ENCODE measurements at regions not wholly inside any gene's neighbourhood (a gene's known extent, or its start where the extent isn't known, plus 50 kb on each side); places are given as distances from the start of the nearest gene placed in this dataset.

DNA sequence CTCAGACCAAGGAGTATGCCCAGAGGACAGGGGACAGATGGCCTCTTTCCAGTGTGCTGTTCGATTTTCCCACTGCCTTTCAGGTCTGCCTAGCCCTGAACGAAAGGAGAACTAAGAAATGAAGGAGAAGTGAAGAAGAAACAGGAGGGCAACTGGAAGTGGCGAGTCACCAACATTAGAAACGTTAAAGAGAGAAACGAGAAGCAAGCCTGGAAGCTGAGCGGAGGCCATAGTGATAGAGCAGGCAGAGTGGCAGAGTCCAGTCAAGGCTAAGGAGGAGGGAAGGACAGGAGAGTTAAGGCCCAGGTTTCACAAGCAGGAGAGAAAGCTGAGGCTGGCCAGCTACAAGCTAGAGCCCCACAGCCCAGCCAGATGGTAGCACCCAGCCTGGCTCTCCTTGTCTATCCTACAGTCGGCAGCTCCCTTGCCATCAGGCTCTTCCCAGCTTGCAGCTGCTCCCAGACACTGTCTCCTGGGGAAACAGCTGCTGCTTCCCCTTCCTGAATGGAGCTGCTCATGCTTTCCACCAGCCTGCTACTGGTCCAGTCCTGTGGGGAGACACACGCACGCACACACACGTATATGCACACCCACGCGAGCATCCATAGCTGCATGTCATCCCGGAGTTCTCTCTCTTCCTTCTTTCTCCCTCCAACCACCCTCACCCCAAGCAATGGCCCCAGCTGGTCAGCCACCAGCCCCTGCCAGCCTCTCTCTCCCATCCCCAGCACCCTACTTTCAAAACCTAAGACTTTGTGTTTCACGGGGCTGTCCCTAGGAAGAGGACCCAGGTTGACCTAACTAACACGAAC is 139.7 kb upstream of the CCND2 start:
- no peak for DNase-seq

DNA sequence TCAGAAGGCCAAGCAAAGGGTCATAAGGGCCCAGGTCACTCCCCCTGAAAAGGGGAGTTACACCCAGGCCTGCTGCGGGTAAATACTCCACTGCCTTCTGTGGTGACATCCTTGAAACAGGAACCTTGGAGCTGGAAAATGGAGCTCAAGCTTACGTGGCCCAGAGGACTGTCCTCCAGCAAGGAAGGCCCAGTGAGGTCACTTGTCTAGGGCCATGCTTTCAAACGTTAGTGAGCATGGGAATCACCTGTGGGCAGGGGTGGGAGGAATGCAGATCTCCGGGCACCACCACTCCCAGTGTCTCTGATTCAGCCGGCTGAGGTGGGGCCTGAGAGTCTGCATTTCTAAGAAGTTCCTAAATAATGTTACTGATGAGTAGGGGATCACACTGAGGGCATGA is 140.5 kb upstream of the CCND2 start:
- no peak for DNase-seq

DNA sequence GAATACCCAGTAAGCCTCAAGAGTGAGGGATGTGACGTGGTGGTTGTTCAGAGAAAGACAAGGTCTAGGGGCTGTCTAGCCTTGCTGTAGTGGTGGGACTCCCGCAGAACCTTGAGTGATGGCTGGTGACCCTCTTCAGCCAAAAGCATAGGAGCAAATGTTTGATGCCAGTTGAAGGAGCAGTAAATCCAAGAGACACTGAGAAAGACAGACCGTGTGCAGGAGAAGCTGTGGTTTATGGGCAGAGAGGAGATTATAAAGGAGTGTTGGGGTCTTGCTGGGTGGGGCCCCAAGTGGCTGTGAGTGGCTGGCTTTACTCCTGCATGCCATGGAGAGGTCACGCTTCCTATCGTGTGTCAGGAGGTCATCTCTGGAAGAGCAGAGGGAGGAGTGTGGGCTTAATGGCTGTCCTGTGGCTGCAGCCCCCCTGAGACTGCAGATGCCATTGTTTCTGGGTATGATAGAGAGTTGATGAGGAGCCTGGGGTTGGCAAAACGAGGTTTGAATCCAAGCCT is 152.0 kb upstream of the CCND2 start:
- no peak for DNase-seq

DNA sequence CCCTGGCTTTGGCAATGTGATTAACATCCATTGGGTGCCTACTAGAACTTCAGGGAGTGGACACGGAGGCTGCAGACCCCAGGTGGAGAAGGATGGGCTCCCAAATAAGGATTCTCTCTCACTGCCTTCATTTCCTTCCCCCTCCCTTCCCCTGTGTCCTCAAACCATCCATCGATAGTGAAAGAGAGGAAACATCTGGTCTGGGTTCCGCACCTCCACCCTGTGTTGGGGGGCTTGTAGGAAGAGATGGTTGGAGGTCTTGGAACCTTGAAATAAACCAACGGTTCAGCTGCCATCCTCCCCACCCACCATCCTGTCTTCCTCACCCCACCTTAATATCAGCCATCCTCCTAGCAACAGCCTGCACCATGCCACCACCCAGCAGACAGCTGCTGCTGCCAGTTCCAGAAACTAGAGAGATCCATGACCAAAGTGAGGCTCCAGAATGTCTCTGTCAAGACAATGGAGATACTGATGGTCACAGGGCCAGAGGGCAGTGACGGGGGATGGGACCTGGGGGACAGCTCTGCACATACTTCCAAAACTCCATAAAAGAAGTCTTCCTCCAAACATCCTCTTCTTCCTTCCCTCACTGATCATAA is 153.1 kb upstream of the CCND2 start:
- no peak for DNase-seq

DNA sequence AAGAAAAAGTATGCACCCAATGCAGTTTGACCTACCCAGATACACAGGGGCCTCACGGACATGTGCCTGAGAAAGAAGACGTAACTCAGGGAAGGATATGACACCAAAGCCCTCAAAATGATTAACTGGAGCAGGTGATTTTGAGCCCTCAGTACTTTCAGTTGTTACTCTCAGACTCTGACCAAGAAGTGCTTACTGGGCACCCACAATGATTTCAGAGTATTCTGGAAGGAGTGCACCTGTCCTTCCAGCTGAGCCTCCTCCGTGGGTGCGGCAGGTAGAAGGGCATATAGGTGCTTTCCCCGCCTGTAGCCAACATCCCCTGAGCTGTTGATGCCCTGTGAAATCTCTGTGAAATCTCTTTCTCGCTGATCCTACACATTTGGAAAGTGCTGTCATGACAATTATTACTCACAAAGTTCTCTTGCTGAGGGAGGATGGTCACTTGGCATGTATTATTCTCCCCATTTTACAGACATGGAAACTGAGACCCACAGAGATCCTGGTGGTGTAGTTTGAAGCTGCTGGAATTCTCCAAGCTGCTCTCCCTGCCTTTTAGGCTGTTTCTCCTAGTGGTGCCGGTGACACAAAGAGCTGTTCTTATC is 154.3 kb upstream of the CCND2 start:
- DNase-seq, result peak in 2 of 4 experiments; percentile 12 to 22

DNA sequence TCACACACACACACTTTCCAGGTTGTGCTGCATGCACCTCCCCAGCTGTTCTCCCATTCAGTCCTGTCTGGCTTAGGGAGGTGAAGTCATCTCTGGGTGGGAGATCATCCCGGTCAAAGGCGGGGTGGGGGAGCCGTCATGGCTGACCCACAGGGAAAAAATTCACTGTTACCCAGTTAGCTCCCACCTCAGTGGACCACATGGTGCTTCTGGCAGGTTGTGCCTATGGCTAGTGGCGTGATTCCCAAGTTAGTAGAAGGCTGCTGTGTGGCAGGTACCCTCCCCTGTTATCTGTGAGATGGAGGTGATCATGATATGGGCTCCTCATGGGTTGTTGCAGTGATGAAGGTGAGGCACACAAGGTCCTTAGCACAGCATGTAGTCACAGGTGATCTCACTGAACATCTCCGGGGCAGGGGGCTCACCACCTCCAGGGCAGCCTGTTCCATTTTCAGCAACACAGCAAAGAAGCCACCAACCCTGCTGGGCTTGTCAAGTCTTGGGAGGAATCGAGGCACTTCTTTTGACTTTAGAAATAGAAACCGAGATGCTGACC is 154.9 kb upstream of the CCND2 start:
- DNase-seq, result no peak

DNA sequence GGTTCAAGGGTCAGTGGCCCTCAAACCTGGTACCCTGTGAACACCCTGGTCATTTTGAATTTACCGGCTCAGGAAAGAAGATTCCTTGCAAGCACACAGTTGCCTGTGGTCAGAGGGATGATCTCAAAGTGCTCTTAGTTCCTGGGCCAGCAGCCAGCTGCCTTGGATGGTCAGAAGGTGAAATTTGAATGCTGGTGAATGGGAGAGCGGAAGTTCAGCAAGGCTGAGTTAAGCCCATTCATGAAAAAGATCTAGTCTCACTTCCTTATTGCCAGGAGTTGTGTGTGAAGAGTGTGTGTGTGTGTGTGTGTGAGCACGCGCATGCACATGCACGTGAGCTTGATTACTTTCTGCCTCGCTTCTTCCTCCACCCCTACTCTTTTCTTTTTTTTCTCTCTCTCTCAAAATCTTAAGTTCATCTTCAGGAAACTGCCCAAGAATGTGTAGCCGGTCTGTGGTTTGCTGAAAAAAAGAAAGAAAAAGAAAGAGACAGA is 155.5 kb upstream of the CCND2 start:
- no peak for DNase-seq

DNA sequence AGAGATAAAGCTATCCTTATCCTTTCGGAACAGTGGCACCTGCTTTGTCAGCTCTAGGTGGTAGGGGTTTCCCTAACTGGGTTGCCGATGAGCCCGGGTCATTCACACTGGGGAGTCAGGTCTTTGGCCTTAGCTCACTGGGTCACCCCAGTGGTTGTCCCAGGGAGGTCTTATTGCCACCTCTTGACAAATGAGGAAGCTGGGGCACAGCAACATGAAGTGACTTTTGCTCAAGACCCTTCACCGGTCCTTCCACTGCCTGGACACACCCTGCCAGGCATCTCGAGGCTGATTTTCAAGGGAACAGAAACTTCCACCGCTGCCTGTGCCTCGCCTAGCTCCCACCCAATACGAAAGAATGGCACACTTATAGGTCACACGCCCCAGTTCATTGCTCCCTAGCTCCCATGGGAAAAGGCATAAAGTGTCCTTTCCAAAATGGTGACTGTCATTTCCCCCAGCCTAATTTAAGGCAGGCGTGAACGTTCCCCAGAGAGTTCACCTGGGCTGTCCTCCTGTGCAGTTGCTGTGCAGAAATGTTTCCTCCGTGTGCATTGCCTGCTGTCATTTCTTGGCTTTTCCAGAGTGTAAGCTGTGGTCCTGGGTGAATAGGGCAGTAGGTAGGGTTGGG is 156.1 kb upstream of the CCND2 start:
- DNase-seq, result no peak

DNA sequence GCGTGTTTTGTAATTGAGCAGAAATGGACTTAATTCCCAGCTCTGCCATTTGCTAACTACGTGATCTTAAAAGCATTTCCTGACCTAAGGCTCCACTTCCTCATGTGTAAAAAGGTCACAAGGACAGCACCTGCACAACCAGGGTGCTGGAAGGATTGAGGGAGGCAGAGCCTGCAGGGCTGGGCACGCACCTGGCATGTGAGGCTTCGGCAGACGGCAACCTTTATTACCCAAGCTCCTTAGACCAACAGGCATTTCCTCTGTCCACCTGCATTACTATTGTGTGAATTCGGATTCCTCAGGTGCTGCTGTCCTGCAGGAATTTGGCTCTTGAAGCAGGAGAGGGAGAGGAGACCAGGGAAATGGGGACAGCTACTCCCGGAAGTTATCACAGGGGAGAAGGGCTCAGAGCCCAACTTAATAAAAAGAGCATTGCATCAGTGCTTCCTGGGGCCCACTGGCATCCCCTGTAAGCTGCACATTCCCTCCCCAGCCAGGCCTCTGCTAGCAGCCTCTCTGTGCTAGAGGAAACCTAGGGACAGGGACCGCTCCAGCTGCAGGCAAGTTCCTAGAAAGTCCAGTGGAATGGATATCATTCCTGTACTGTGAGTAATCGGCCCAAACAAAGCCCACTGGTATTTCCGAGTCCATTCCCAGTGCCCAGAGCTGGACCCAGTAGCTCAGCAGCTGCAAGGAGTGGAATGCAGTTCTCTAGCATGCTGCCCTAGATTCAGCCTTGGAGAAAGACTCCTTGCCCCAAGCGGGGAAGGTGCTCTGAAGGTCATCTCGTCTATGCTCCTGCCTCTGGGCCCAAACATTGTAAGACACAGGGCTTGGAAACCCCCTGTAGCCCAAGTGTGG is 157.1 kb upstream of the CCND2 start:
- no peak for DNase-seq

DNA sequence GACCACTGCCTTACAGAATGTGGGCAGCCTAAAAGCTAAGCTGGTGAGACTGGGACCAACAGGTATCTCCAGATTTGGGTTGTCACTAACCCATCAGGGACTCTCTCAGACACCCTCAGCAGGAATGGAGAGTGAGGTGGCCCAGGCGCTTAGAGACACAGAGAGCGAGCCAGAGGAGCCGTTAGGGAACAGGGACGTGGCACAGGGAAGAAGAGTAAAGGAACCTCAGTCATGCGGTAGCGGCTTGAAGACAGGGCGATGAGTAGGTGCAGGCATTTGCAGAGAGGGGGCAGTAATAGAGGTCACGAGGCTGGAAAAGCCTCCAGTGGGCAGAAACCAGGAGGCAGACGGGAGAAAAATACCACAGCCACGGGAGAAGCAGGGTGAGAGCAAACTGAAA is 158.0 kb upstream of the CCND2 start:
- DNase-seq, result no peak

DNA sequence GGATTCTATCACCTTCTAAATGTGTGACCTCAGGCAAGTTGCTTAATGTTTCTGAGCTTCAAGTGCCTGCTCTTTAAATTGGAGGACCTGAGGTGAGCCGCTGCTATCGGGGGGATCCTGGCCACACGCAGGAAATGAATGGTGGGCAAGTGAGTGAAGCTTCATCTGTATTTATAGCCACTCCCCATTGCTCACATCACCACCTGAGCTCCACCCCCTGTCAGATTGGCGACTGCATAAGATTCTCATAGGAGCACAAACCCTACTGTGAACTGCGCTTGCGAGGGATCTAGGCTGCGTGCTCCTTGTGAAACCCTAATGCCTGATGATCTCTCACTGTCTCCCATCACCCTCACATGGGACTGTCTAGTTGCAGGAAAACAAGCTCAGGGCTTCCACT is 158.6 kb upstream of the CCND2 start:
- DNase-seq, result no peak

DNA sequence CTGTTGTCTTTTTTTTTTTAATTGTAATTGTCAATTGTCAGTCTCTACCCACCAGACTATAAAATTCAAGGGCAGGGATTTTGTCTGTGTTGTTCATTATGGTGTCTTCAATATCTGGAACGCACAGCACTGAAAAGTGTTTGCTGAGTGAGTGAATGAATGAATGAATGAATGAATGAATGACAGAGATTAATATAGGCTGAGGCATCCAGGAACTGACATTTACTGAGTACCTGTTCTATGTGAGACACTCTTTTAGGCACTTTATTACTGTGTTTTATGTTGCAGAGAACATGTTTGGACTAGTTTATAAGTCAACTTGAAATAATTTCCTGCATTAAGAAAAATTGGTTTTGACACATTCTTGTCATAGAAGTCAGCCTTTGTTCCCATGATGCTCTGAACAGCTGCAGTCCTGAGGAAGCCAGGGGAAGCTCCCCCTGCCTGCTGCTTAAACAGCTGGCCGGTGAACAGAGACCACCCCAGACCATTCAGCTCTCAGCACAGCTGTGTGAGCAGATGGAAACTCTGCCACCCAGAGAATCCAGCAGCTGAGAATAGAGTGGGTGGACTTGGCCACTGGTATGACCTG is 160.7 kb upstream of the CCND2 start:
- DNase-seq, result no peak

DNA sequence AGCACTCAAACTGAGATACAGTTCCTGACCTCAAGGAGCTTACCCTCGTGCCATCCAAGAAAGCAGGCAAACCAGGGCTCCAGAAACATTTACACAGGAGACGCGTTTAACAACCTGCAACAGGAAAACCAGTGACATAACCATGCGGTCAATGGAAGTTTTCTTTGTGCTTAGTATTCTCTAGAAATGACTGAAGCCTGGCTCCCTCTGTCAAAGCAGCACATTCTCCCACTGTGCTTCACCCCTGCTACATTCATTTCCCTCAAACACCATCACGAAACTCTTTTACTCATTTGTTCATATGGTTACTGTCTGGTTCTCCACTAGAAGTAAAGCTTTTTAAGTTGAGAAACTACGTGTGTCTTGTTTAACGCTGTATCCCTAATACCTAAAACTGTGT is 161.3 kb upstream of the CCND2 start:
- no peak for DNase-seq

DNA sequence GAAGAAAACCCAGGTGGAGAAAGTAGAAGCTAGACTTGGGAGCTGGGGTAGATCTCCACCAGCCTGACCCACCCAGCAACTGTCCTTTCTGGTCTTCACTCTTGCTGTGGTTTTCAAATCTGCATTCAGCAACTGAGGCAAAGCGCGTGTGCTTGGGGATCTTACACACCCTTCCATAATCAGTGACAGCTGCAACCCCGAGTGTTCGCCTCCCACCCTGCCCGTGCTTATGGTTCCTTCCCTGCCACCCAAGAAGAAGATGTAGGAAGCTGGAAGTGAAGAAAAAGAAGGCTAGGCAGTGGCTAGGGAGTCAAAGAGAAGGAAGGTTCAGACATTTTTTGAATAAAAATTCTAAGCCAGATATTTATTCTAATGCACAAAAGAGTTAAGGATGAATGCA is 162.6 kb upstream of the CCND2 start:
- no peak for DNase-seq

DNA sequence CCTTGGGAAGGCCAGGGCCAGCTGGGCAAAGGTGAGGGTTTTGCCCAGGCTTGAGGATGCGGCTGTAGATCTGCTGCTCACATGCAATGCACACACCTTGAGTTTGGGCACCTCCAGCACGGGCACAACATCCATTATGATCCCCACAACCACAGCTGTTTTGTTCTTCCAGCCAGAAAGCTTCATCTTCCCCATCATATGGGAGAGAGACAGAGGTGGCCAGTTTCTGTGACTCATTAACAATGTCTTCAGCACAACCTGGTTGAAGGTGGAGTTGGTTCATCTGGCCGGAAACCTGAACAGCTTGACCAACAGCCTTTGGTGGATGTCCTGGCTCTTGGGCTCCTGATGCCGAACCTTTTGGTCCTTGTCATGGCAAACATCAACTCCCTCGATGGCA is 163.7 kb upstream of the CCND2 start:
- DNase-seq, result no peak

DNA sequence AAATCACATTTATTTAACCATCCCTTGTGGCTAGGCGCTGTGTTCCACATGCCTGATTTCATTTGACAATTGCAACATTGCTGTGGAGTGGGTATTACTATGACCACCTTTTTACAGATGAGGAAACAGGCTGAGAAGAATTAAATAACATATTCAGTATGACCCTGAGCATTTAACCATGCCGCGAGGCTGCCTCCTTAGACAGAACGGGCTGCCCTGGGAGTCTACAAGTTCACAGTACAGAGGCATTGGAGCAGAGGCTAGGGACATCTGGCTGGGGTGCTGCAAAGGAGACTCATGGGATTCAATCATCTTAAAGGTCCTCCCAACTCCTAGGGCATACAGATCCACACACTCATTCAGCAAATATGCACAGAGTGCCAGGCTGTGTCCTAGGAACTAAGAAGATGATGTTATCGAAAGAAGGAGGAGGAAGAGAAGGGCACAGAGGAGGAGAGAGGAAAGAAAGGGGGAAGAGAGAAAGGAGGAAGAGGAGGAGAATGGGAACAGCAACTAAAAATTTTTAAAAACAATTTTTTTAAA is 164.7 kb upstream of the CCND2 start:
- no peak for DNase-seq

DNA sequence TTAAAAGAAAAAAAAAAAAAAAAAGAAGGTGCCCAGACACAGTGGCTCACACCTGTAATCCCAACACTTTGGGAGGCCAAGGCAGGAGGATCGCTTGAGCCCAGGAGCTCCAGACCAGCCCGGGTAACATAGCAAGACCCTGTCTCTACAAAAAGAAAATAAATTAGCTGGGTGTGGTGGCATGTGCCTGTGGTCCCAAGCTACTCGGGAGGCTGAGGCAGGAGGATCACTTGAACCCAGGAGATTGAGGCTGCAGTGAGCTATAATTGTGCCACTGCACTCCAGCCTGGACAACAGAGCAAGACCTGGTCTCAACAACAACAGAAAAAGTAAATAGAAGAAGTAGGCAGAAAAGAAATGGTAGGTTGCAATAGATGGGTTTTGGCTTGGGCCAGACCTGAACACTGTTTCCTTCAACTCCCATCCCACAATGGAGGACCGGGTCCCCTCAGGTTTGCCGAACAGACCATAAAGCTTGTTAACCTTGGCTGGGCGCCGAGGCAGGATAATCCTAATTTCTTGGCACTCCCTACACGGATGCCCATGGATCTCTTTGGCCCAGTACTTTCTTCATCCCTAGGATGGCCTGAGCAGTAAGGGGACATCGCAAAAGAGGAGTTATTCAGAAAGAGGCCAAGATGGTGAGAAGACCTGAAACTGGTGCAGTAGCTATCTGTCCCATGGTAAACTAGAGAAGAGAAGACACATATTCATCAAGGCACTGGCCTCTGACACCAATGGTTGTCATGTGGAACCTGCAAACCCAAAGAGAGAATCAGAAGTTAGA is 165.5 kb upstream of the CCND2 start:
- DNase-seq, result no peak

DNA sequence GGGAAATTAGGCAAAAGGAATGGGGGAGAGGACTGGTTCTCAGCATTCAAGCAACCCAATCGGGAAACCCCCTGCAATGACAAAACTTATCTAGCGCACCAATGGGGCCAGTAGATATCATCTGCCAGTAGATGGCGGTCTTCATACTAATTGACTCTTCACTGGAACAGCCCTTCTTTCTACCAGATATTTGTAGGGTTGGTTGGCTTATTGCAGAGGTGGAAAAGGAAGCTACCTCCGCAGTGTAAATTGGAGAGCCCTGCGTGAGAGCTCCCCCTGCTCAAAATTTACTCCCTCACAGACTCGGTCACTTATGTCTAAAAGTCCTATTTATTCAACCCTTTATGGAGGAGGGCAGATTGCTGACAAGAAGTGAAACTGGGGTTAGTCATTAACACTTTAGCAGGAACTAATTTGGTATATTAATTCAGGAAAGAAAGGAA is 166.1 kb upstream of the CCND2 start:
- DNase-seq, result peak; percentile 18 to 40 (median 24)

DNA sequence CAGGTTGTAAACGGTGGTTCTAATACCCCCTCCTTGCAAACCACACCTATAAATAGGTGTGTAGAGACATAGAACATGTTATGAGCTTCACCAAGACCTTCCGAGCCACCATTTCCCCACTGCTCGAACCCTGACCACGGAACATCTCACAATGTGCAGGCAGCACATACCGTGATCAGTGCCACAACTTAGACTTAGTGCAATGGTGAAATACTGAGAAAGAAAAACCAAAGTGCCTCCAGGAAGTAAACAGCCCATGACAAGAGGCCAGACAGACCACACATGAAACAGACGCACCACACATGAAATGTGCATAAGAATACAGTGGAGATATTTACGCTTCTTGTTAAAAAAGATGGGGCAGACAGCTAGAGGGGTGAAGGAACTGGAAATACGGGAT is 166.9 kb upstream of the CCND2 start:
- no peak for DNase-seq

DNA sequence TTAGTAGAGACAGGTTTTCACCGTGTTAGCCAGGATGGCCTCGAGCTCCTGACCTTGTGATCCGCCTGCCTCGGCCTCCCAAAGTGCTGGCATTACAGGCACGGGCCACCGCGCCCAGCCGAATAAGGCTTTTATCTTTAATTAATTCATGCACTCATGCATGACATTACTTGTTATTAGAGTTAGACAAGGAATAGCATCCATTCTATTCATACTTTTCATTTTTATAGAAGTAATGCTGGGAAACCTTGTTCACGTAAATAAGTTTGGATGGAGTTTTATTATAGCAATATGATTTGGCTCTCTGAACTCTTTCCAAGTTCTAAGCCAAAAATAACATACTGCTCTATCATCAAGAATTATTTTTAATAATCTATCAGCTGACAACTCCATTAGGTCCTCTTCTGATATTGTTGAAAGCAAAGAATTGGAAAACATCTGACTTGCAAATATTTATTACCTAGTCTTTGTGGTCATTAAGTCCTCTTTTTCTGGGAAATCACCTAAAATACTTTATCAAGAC is 168.8 kb upstream of the CCND2 start:
- no peak for DNase-seq
